ENCODE measurements at regions not wholly inside any gene's neighbourhood (a gene's known extent, or its start where the extent isn't known, plus 50 kb on each side); places are given as distances from the start of the nearest gene placed in this dataset.

DNA sequence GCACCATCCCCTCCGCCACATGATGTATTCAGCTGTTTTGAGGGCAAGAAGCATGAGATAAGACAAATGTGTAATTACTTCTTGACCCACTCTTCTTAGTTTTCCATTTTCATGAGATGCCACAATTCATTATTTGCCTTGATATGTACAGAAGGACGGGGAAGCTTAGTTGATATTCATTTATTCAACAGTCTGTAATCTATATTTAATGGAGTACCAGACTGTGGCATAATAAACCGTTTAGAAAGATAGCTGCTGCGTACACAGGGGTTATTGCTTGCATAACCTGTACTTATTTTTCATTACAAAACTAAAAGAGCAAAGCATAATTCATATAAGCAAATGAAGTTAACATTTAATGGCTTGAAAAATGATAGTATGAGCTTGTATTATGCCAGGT lies 466.4 kb upstream of the GYPC start:
- Histone ChIP-seq H3K4me1 (no peaks in the 10 kb centered on the region), H3K4me3 (no peak overlapping the region), H3K9me3 (peaks cover 0 to 8% (median 2%) of the 10 kb centered on the region in 4 donors), H3K27ac (no peak overlapping the region), H3K36me3 (no peaks in the 10 kb centered on the region), H3K27me3 (no peaks in the 10 kb centered on the region)
- DNase-seq = no peak
- WGBS, 5 donors = 61 to 70% (median 65%) methylated on average over 4 of the region's 4 CpGs
- TF ChIP-seq CTCF (IDR thresholded peaks at IDR 0.05) = no peak
- no peak for TF ChIP-seq EP300 (IDR thresholded peaks at IDR 0.05)
- TF ChIP-seq POLR2A (IDR thresholded peaks at IDR 0.05) = no peak
- TF ChIP-seq POLR2AphosphoS5 (IDR thresholded peaks at IDR 0.05) = no peak
- intact Hi-C loops (cut with DNase I; ENCODE audit: low total_unique reads) = no loop called here

DNA sequence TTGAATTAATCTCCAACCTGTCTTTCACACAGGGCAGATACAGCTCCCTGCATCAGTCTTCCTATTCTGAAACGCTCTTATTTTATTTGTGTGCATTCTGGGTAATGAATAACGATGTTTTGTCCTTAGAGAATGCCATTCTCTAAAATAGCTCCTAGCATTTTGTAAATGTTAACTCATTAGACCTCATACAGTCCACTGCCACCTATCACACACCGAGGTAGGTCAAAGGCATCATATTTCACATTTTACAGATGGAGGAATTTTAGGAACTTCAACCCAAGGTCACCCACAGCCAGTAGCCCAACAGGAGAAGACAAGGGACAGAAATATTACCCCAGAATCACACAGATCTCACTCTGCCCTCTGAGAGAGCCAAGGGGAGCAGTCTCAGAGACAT lies 455.4 kb upstream of the GYPC start:
- no peak for DNase-seq
- Histone ChIP-seq H3K36me3 (no peaks in the 10 kb centered on the region), H3K27me3 (no peaks in the 10 kb centered on the region), H3K4me1 (no peaks in the 10 kb centered on the region), H3K9me3 (peaks cover 0 to 6% (median 3%) of the 10 kb centered on the region in 4 donors), H3K4me3 (no peak overlapping the region), H3K27ac (no peak overlapping the region)
- WGBS, 5 donors = 26 to 40% (median 34%) methylated on average over 3 of the region's 3 CpGs
- TF ChIP-seq POLR2A (IDR thresholded peaks at IDR 0.05) (no peak), EP300 (IDR thresholded peaks at IDR 0.05) (no peak), CTCF (IDR thresholded peaks at IDR 0.05) (no peak), POLR2AphosphoS5 (IDR thresholded peaks at IDR 0.05) (no peak)
- intact Hi-C loops (cut with DNase I; ENCODE audit: low total_unique reads) = no loop called here

- Histone ChIP-seq H3K27me3 (no peaks in the 10 kb centered on the region), H3K4me1 (no peaks in the 10 kb centered on the region), H3K4me3 (no peak overlapping the region), H3K9me3 (no peaks in the 10 kb centered on the region), H3K27ac (no peak overlapping the region), H3K36me3 (no peaks in the 10 kb centered on the region)
- intact Hi-C loops (cut with DNase I; ENCODE audit: low total_unique reads) = no loop called here
- no peak for TF ChIP-seq EP300 (IDR thresholded peaks at IDR 0.05)
- TF ChIP-seq POLR2AphosphoS5 (IDR thresholded peaks at IDR 0.05) = no peak
- no peak for TF ChIP-seq CTCF (IDR thresholded peaks at IDR 0.05)
- TF ChIP-seq POLR2A (IDR thresholded peaks at IDR 0.05) = no peak
- no peak for DNase-seq
- 32 to 51% (median 48%) methylated on average over 3 of the region's 3 CpGs for WGBS, 5 donors
Observed at GRCh38 chr2:126208266-126208665, 447.7 kb upstream of the GYPC start.

- Histone ChIP-seq H3K36me3 (no peaks in the 10 kb centered on the region), H3K4me1 (no peaks in the 10 kb centered on the region), H3K9me3 (peaks cover 0 to 2% (median 0%) of the 10 kb centered on the region in 4 donors), H3K4me3 (no peak overlapping the region), H3K27ac (no peak overlapping the region), H3K27me3 (no peaks in the 10 kb centered on the region)
- no peak for DNase-seq
- intact Hi-C loops (cut with DNase I; ENCODE audit: low total_unique reads) = no loop called here
- TF ChIP-seq POLR2A (IDR thresholded peaks at IDR 0.05) (no peak), EP300 (IDR thresholded peaks at IDR 0.05) (no peak), POLR2AphosphoS5 (IDR thresholded peaks at IDR 0.05) (no peak), CTCF (IDR thresholded peaks at IDR 0.05) (no peak)
- WGBS, 5 donors = 59 to 75% (median 75%) methylated on average over 2 of the region's 2 CpGs
Observed at GRCh38 chr2:126212735-126213134, 443.2 kb upstream of the GYPC start.

All from stomach (tissue), 8 donors.